ENCODE measurements at regions not wholly inside any gene's neighbourhood (a gene's known extent, or its start where the extent isn't known, plus 50 kb on each side); places are given as distances from the start of the nearest gene placed in this dataset.

- DNase-seq (ENCODE audit: low read depth, low spot score), result no peak
- CTCF ChIA-PET, result no interaction called here
- no peak overlapping the region for H3K4me3 ChIP-seq (replicated peaks in 1 of 3; ENCODE audit: insufficient read depth in 1 of 3, low read depth in 1 of 3, low read length in 3 of 3)
- no peak overlapping the region for H3K9ac ChIP-seq (replicated peaks; ENCODE audit: extremely low read depth, insufficient read depth, low read length)
- no peaks in the 10 kb centered on the region for H3K9me1 ChIP-seq (replicated peaks; ENCODE audit: control insufficient read depth, extremely low read depth, insufficient read depth, low read length)
- POLR2A ChIA-PET, result no interaction called here
- no peaks in the 10 kb centered on the region for H4K20me1 ChIP-seq (replicated peaks; ENCODE audit: control insufficient read depth, extremely low read depth, insufficient read depth, low read length)
- no peaks in the 10 kb centered on the region for H3K9me3 ChIP-seq (replicated peaks; ENCODE audit: control insufficient read depth, insufficient read depth, low read length)
- dilution Hi-C loops (cut with MboI; ENCODE audit: extremely low pct_ligation_motif_present, low sequenced_read_pairs), result no loop called here
- no peak overlapping the region for H3K4me2 ChIP-seq (ENCODE audit: insufficient read depth, low read length)
- H3K27me3 ChIP-seq (ENCODE audit: control insufficient read depth in 2 of 2, insufficient read depth in 2 of 2, low read length in 2 of 2), result no peaks in the 10 kb centered on the region
- H3K36me3 ChIP-seq (ENCODE audit: control insufficient read depth in 2 of 2, extremely low read depth in 1 of 2, insufficient read depth in 2 of 2, low read length in 2 of 2), result no peaks in the 10 kb centered on the region
- no peak for FAIRE-seq
- intact Hi-C loops (cut with micrococcal nuclease), result no loop called here
- no peak overlapping the region for H2AFZ ChIP-seq (ENCODE audit: low read depth, low read length)
- H3K4me1 ChIP-seq (ENCODE audit: control insufficient read depth, extremely low read depth, insufficient read depth, low read length), result no peaks in the 10 kb centered on the region
- no TSS peak for BruUV-seq (replicated peaks)
- H3K27ac ChIP-seq (ENCODE audit: insufficient read depth, low read depth, low read length), result no peak overlapping the region
- no peak for TF ChIP-seq FOS (IDR thresholded peaks at IDR 0.05; ENCODE audit: borderline replicate concordance, insufficient read depth, low read length)
- TF ChIP-seq CTCF (IDR thresholded peaks at IDR 0.05; ENCODE audit: extremely low read depth in 1 of 2, insufficient read depth in 1 of 2, low read depth in 1 of 2, low read length in 2 of 2), result no peak
- no peak for TF ChIP-seq MYC (IDR thresholded peaks at IDR 0.05; ENCODE audit: low read depth, low read length)
- TF ChIP-seq JUN (IDR thresholded peaks at IDR 0.05; ENCODE audit: borderline replicate concordance, insufficient read depth, insufficient read length, low read depth), result no peak
- no peak for TF ChIP-seq POLR2A (IDR thresholded peaks at IDR 0.05; ENCODE audit: low read depth, low read length)
- no peak for TF ChIP-seq POLR2AphosphoS5 (IDR thresholded peaks at IDR 0.05; ENCODE audit: insufficient read depth, low read depth, low read length)
- TF ChIP-seq EZH2 (IDR thresholded peaks at IDR 0.05; ENCODE audit: borderline replicate concordance, low read depth, low read length, severe bottlenecking), result no peak
- TF ChIP-seq GATA2 (IDR thresholded peaks at IDR 0.05; ENCODE audit: insufficient read depth, insufficient read length, low read depth, low read length), result no peak
- TF ChIP-seq MAX (IDR thresholded peaks at IDR 0.05; ENCODE audit: insufficient read depth, insufficient read length), result no peak
- H3K79me2 ChIP-seq (ENCODE audit: control insufficient read depth, insufficient read depth, low read length), result no peaks in the 10 kb centered on the region
Measured at GRCh38 chr5:154595662-154596061, 117.6 kb upstream of the HAND1 start.

Data from endothelial cell of umbilical vein (primary cell).